KOPT-K1 (cell line): ENCODE measurements at regions not wholly inside any gene's neighbourhood (a gene's known extent, or its start where the extent isn't known, plus 50 kb on each side); places are given as distances from the start of the nearest gene placed in this dataset.
"Not testable (repeated sequence)": the region's sequence is repeated elsewhere in the genome, so short reads cannot be mapped to it uniquely, and the experiment has no call there.

Experiments used
- H3K27ac ChIP-seq: fragments of 200-600 bp; sonication (generic); 2 replicates; pipeline ENCODE4 v1.5.1; 2016; ENCODE audit warnings: antibody characterized with exemption, mild to moderate bottlenecking, low read depth, low read length; ENCODE audit not compliant: poor library complexity, severe bottlenecking
- H3K36me3 ChIP-seq: fragments of 200-600 bp; sonication (generic); 2 replicates; pipeline ENCODE4 v1.5.1; 2017; ENCODE audit warnings: antibody characterized with exemption, mild to moderate bottlenecking, low read length, moderate library complexity; ENCODE audit not compliant: insufficient read depth
- H3K9me3 ChIP-seq: fragments of 200-600 bp; sonication (generic); 2 replicates; pipeline ENCODE4 v1.5.1; 2017; ENCODE audit warnings: antibody characterized with exemption, low read length, mild to moderate bottlenecking; ENCODE audit not compliant: insufficient read depth, poor library complexity, severe bottlenecking

GRCh38 chr5:17735761-17736160 is 101.5 kb downstream of the TAF11L14 start:
- no peak overlapping the region for H3K27ac ChIP-seq
- no peaks in the 10 kb centered on the region for H3K36me3 ChIP-seq
- H3K9me3 ChIP-seq, result no peaks in the 10 kb centered on the region

GRCh38 chr5:17737092-17737491 is 102.8 kb downstream of the TAF11L14 start:
- Histone ChIP-seq H3K36me3 (no peaks in the 10 kb centered on the region), H3K27ac (no peak overlapping the region), H3K9me3 (no peaks in the 10 kb centered on the region)

DNA sequence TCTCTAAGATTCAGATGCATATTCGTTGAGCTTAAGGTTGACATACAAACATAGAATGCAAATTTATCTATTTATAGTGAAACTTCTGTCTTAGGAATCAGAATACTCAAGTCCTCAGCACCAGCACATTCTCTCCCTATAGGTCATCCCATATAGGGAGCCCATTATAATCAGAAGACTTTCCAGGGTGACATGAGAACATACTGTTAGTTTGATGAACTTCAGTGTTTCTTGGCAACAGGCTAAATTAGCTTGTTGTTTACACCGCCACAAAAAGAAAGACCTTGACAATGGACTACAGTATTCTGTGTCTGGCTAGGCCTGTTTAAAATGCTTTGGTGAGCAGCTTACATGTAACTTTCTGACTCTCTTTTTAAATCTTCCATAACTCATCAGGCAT is 104.2 kb downstream of the TAF11L14 start:
- Histone ChIP-seq H3K36me3 (no peaks in the 10 kb centered on the region), H3K27ac (no peak overlapping the region), H3K9me3 (no peaks in the 10 kb centered on the region)

DNA sequence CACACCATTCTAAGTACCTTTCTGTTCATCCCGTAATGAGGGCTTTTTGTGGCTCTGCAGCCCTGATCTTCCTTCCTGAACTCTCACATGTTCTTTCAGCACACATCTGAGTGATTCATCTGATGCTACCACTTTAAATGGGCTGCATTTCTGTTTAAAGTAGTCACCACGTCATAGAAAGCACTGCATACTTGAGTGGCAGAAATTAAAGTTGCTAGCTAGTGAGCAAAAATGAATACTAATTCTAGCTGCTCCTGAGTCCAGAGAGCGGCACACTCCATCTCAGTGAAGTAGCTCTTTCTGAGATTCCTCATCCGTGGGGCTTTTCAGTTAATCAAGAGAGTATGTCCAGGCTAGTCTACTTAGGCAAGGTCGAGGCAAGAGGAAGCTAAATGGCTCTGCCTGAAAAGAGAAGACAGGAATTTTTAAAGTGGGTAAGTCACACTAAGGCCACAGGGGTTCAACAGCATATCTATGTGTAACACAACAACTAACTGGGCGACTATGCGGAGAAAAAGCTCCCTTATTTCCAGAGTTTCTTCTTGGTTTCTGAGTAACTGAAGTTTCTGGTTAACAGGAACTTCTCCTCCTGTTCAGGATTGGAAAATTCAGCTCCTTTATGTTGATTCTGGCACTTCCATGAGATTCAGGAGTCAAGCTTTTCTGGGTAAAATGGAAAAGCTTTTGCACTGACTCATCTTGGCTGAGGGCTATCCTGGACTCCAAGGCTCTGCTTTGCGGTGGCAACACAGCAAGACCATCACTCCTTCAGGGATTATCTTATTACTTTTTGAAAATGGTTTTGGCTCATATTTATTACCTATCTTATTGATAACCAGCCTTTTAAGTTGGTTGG is 109.5 kb downstream of the TAF11L14 start:
- Histone ChIP-seq H3K27ac (no peak overlapping the region), H3K9me3 (no peaks in the 10 kb centered on the region)

DNA sequence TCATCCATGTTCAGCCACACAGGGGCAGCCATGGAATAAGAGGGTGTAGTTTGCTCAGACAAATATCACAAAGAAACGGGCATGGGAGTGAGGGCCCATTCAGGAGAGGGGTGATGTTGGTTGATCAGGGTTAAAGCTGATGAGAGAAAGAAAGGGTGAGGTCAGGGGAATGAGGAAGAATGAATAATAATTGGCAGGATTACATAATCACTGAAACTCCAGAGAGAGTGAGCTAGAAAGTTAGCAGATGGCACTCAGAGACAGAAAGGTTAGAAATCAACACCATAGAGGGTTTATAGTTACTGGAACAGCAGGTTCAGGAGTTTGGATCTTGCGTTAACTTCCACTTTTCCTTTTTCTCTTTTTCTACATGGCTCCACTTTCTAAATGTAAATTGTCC is 113.9 kb downstream of the TAF11L14 start:
- Histone ChIP-seq H3K36me3 (no peaks in the 10 kb centered on the region), H3K9me3 (no peaks in the 10 kb centered on the region), H3K27ac (no peak overlapping the region)

More for the DNA sequence above, 109.5 kb downstream of the TAF11L14 start:
- no peaks in the 10 kb centered on the region for H3K36me3 ChIP-seq

DNA sequence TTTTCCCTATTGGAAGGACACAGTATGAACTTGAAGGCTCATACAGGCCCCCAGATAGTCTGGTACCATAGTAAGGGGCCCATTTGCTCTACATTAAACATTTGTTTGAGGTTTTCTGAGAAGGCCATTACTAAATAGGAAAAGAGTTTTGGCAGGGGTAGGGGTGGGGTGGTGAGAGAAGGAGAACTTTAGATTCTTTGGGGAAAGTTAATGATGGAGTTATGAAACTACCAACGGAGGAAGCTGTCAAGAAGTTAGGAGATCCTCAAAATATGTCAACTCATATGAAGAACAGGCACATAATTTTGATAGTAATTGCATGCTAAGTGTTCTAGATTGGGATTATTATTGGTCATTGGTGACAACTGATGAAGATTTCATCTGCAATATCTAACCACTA is 114.7 kb downstream of the TAF11L14 start:
- Histone ChIP-seq H3K36me3 (no peaks in the 10 kb centered on the region), H3K27ac (no peak overlapping the region), H3K9me3 (no peaks in the 10 kb centered on the region)

GRCh38 chr5:17755406-17755805 is 121.1 kb downstream of the TAF11L14 start:
- H3K9me3 ChIP-seq, H3K36me3 ChIP-seq, H3K27ac ChIP-seq: not testable (repeated sequence)

DNA sequence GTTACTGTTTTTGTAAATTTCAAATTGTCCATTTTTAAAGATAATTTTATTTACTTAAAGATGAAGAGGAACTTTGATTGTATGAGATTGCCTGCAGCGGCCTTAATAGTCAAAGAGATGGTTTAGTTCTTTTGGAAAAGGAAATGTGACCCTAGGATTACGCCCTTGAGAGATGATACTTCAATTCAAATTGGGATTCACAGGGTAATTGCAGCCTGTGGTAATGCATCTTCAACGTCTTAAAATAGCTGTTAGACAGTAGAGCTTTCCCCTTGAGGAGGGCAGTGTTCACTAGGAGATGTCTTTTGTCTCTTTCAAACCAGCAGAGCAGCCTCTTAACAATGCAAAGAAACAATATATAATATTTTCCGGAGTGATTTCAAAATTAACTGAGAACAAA is 127.1 kb downstream of the TAF11L14 start:
- H3K9me3 ChIP-seq, result no peaks in the 10 kb centered on the region
- no peaks in the 10 kb centered on the region for H3K36me3 ChIP-seq
- H3K27ac ChIP-seq, result no peak overlapping the region

- H3K9me3 ChIP-seq, result no peaks in the 10 kb centered on the region
- H3K27ac ChIP-seq, result no peak overlapping the region
- no peaks in the 10 kb centered on the region for H3K36me3 ChIP-seq
Measured at GRCh38 chr5:17763301-17763700, 129.0 kb downstream of the TAF11L14 start.

DNA sequence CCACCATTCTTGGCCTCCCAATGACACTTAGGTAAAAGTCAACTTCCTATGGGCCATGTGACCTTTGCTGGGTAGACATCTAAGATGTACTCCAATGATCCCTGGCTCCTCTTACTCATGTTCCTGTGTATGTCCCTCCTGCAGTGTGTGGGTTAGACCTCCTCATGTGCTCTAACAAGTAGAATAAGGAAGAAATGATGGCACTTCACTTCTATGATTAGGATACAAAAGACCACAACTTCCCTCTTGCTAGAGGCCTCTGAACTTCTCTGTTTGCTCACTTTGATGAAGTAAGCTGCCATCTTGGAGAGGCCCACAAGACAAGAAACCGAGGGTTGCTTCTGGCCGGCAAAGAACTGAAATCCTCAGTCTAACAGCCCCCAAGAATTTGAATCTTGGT is 131.8 kb downstream of the TAF11L14 start:
- Histone ChIP-seq H3K27ac (no peak overlapping the region), H3K36me3 (no peaks in the 10 kb centered on the region), H3K9me3 (no peaks in the 10 kb centered on the region)

DNA sequence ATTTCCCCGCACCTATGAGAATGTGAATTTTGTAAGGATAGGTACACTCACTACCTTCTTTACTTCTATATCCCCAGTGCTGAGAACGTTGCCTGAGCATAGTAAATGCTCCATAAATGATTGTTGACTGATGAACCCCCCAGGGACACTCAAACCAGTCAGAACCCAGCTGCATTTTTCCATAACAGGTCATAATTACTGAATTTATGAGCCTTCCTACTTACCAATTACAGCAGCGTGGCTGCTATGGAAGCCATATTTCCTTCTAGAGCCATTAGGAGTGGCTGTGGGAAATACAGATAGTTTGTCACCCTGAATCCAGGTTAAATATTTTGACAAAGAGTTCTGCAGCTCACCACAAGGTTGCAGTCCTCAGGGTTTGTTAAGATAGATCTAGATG is 135.0 kb downstream of the TAF11L14 start:
- Histone ChIP-seq H3K9me3 (no peaks in the 10 kb centered on the region), H3K36me3 (no peaks in the 10 kb centered on the region), H3K27ac (no peak overlapping the region)

DNA sequence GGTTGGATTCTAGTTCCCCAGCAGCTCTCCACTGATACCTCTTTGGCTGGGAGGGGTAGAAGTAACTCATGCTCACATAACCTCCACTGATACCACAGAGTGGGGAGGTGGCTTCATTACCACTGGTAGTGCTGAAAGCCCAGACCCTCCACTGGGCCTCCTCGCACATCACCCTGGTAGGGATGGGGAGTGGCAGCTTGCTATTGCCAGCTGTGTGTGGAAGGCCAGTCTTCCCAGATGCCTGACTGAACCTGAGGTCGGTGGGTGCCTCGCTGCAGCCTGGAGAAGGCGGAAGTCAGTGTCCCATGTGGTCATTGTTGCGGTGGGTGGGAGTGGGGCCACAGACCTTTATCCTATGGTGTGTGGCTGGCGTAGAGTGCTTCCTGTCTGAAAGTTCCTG is 138.0 kb downstream of the TAF11L14 start:
- H3K36me3 ChIP-seq, result no peaks in the 10 kb centered on the region
- no peak overlapping the region for H3K27ac ChIP-seq
- no peaks in the 10 kb centered on the region for H3K9me3 ChIP-seq

- no peaks in the 10 kb centered on the region for H3K9me3 ChIP-seq
- no peaks in the 10 kb centered on the region for H3K36me3 ChIP-seq
- H3K27ac ChIP-seq, result no peak overlapping the region
Measured at GRCh38 chr5:17785774-17786173, 151.5 kb downstream of the TAF11L14 start.

GRCh38 chr5:17788351-17788750 is 154.1 kb downstream of the TAF11L14 start:
- no peaks in the 10 kb centered on the region for H3K36me3 ChIP-seq
- H3K9me3 ChIP-seq, result no peaks in the 10 kb centered on the region
- H3K27ac ChIP-seq, result no peak overlapping the region

DNA sequence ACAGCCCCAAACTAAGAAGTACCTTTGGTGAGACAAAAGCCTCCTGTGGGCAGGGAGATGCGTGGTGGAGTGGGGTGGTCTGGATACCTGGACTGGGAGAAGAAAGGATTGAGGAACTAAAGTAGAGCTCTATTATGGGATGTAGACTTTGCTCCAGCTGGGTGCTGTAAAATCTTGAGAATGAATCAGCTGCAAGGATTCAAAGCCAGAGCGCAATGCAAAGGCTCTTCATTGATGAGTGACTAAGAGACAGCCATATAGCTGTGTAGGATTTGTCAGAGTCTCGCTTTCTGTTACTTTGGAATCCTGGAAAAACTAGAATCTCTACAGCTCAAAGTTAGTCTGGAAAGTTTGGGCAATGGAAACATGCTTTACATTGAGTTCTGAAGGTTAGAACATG is 159.9 kb downstream of the TAF11L14 start:
- H3K9me3 ChIP-seq, result no peaks in the 10 kb centered on the region
- H3K27ac ChIP-seq, result no peak overlapping the region
- H3K36me3 ChIP-seq, result no peaks in the 10 kb centered on the region

GRCh38 chr5:17794815-17795214 is 160.6 kb downstream of the TAF11L14 start:
- H3K27ac ChIP-seq, result no peak overlapping the region
- H3K36me3 ChIP-seq, result no peaks in the 10 kb centered on the region
- no peaks in the 10 kb centered on the region for H3K9me3 ChIP-seq
